Suprapubic skin (tissue), 3 donors: ENCODE measurements at regions not wholly inside any gene's neighbourhood (a gene's known extent, or its start where the extent isn't known, plus 50 kb on each side); places are given as distances from the start of the nearest gene placed in this dataset.

ENCODE experiments used
- CTCF ChIP-seq, 2 donors: fragments of 200-600 bp in 1 of 2; fragments of 450-650 bp in 1 of 2; sonication (generic) in 1 of 2; IDR thresholded peaks; one replicate each; pipeline ENCODE4 v1.5.1; 2016 to 2019; ENCODE audit warnings: antibody characterized with exemption in 2 of 2, mild to moderate bottlenecking in 1 of 2, moderate library complexity in 1 of 2
- POLR2A ChIP-seq, 2 donors: fragments of 450-650 bp; IDR thresholded peaks; one replicate each; pipeline ENCODE4 v1.6.1; 2017; ENCODE audit warnings: antibody characterized with exemption in 2 of 2, mild to moderate bottlenecking in 2 of 2, moderate library complexity in 2 of 2

GRCh38 chr1:173285048-173285447 is 77.9 kb upstream of the TNFSF4 start:
- TF ChIP-seq CTCF (IDR thresholded peaks at IDR 0.05) (no peak), POLR2A (IDR thresholded peaks at IDR 0.05) (no peak)
